OCI-LY7 (cell line): ENCODE measurements at regions not wholly inside any gene's neighbourhood (a gene's known extent, or its start where the extent isn't known, plus 50 kb on each side); places are given as distances from the start of the nearest gene placed in this dataset.

ENCODE experiments used
- BruUV-seq: library from RNA; stranded (reverse); fragments of 400-500 nt; replicated peaks from 2 replicates; lab custom pipeline; 2021; lab: Mats Ljungman, UMichigan
- CTCF ChIA-PET: fragments of 300-600 bp; sonication (Branson Sonifier 250); formaldehyde crosslinking; loops from one replicate; lab custom pipeline; 2022; ENCODE audit warnings: antibody characterized with exemption; ENCODE audit not compliant: unreplicated experiment; lab: Charles Lee
- POLR2A ChIA-PET: fragments of 300-600 bp; sonication (Branson Sonifier 250); formaldehyde crosslinking; loops from one replicate; lab custom pipeline; 2022; ENCODE audit warnings: antibody characterized with exemption; lab: Charles Lee
- DNase-seq: peaks from one replicate; pipeline ENCODE4 v3.0.0-alpha.2; 2015; ENCODE audit warnings: low spot score
- H2AFZ ChIP-seq: fragments of 200-600 bp; sonication (generic), shearing (Covaris generic); 2 replicates; pipeline ENCODE4 v1.6.1; 2014; ENCODE audit warnings: mild to moderate bottlenecking, antibody characterized with exemption, low read length, moderate library complexity
- H3K27ac ChIP-seq: fragments of 200-600 bp; sonication (generic); 2 replicates; pipeline ENCODE4 v1.5.1; 2014; ENCODE audit warnings: mixed run types, low read depth, mild to moderate bottlenecking, moderate library complexity, low read length, inconsistent platforms; ENCODE audit not compliant: poor library complexity, severe bottlenecking
- H3K36me3 ChIP-seq: fragments of 200-600 bp; sonication (generic); 2 replicates; pipeline ENCODE4 v1.6.1; 2014; ENCODE audit warnings: mild to moderate bottlenecking, antibody characterized with exemption, low read length, moderate library complexity, mixed read lengths; ENCODE audit not compliant: insufficient read depth
- H3K4me1 ChIP-seq: fragments of 200-600 bp; sonication (generic); 2 replicates; pipeline ENCODE4 v1.5.1; 2014; ENCODE audit warnings: mild to moderate bottlenecking, low read length; ENCODE audit not compliant: insufficient read depth, poor library complexity, severe bottlenecking
- H3K4me2 ChIP-seq: fragments of 200-600 bp; sonication (generic); 2 replicates; pipeline ENCODE4 v1.6.1; 2014; ENCODE audit warnings: mild to moderate bottlenecking, low read length
- H3K4me3 ChIP-seq: fragments of 200-600 bp; sonication (generic); 2 replicates; pipeline ENCODE4 v1.5.1; 2014; ENCODE audit warnings: mild to moderate bottlenecking, low read depth, low read length; ENCODE audit not compliant: poor library complexity, severe bottlenecking
- H3K79me2 ChIP-seq: fragments of 200-600 bp; sonication (generic); 2 replicates; pipeline ENCODE4 v1.6.1; 2016; ENCODE audit warnings: low read depth, mild to moderate bottlenecking, low read length, moderate library complexity, mixed read lengths; ENCODE audit not compliant: insufficient read depth
- H3K9me2 ChIP-seq: fragments of 200-600 bp; sonication (generic); 2 replicates; pipeline ENCODE4 v1.6.1; 2016; ENCODE audit warnings: mild to moderate bottlenecking, low read length, mixed read lengths; ENCODE audit not compliant: insufficient read depth
- H3K9me3 ChIP-seq: fragments of 200-600 bp; sonication (generic); 2 replicates; pipeline ENCODE4 v1.6.1; 2014; ENCODE audit warnings: mild to moderate bottlenecking, mixed run types, low read length, mixed read lengths
- H4K20me1 ChIP-seq: fragments of 200-600 bp; sonication (generic); 2 replicates; pipeline ENCODE4 v1.6.1; 2014; ENCODE audit warnings: mild to moderate bottlenecking, antibody characterized with exemption, low read length, moderate library complexity, mixed read lengths; ENCODE audit not compliant: insufficient read depth
- CTCF ChIP-seq: fragments of 200-600 bp; sonication (generic); conservative IDR thresholded peaks from 2 replicates; pipeline ENCODE4 v1.5.1; 2014; ENCODE audit warnings: mild to moderate bottlenecking, antibody characterized with exemption, low read length, moderate library complexity, mixed read lengths
- EZH2phosphoT487 ChIP-seq: fragments of 200-600 bp; sonication (generic); IDR thresholded peaks from 2 replicates; pipeline ENCODE4 v1.6.1; 2018; ENCODE audit warnings: low read depth, borderline replicate concordance, mild to moderate bottlenecking, mixed run types, antibody characterized with exemption, low read length, moderate library complexity, mixed read lengths
- intact Hi-C: fragments of 100-400 bp; cut with micrococcal nuclease; formaldehyde crosslinking; loops from one replicate; pipeline ENCODE4 v1.10.0; 2022; ENCODE audit not compliant: unreplicated experiment

GRCh38 chr16:59697236-59697635, 963.1 kb upstream of the GOT2 start:
- Histone ChIP-seq H3K36me3 (no peaks in the 10 kb centered on the region), H3K4me3 (no peak overlapping the region), H3K79me2 (no peaks in the 10 kb centered on the region), H3K27ac (no peak overlapping the region), H3K9me2 (no peaks in the 10 kb centered on the region), H2AFZ (no peak overlapping the region), H3K9me3 (no peaks in the 10 kb centered on the region), H3K4me1 (no peaks in the 10 kb centered on the region), H3K4me2 (no peak overlapping the region), H4K20me1 (no peaks in the 10 kb centered on the region)
- TF ChIP-seq CTCF, result no peak
- TF ChIP-seq EZH2phosphoT487, result no peak
- ChIA-PET POLR2A (no interaction called here), CTCF (no interaction called here)
- no peak for DNase-seq
- no TSS peak for BruUV-seq
- intact Hi-C loops, result no loop called here

GRCh38 chr16:59696495-59696894, 962.4 kb upstream of the GOT2 start:
- Histone ChIP-seq H3K9me2 (no peaks in the 10 kb centered on the region), H3K4me1 (no peaks in the 10 kb centered on the region), H3K4me3 (no peak overlapping the region), H4K20me1 (no peaks in the 10 kb centered on the region), H3K9me3 (no peaks in the 10 kb centered on the region), H3K4me2 (no peak overlapping the region), H3K27ac (no peak overlapping the region), H2AFZ (no peak overlapping the region), H3K79me2 (no peaks in the 10 kb centered on the region), H3K36me3 (no peaks in the 10 kb centered on the region)
- POLR2A ChIA-PET, result no interaction called here
- no TSS peak for BruUV-seq
- intact Hi-C loops, result no loop called here
- no peak for DNase-seq
- TF ChIP-seq EZH2phosphoT487, result no peak
- TF ChIP-seq CTCF, result no peak
- CTCF ChIA-PET, result no interaction called here

- no TSS peak for BruUV-seq
- Histone ChIP-seq H3K9me2 (no peaks in the 10 kb centered on the region), H4K20me1 (no peaks in the 10 kb centered on the region), H3K4me2 (no peak overlapping the region), H3K9me3 (no peaks in the 10 kb centered on the region), H2AFZ (no peak overlapping the region), H3K36me3 (no peaks in the 10 kb centered on the region), H3K27ac (no peak overlapping the region), H3K4me1 (no peaks in the 10 kb centered on the region), H3K4me3 (no peak overlapping the region), H3K79me2 (no peaks in the 10 kb centered on the region)
- TF ChIP-seq CTCF (no peak), EZH2phosphoT487 (no peak)
- ChIA-PET POLR2A (no interaction called here), CTCF (no interaction called here)
- DNase-seq, result no peak
- intact Hi-C loops, result no loop called here
Measured at GRCh38 chr16:59690216-59690615, 956.1 kb upstream of the GOT2 start.
